Astrocyte (in vitro differentiated cells and primary cell): ENCODE measurements at regions not wholly inside any gene's neighbourhood (a gene's known extent, or its start where the extent isn't known, plus 50 kb on each side); places are given as distances from the start of the nearest gene placed in this dataset.

Experiments used
- CTCF ChIP-seq: IDR thresholded peaks from 2 replicates; pipeline ENCODE4 v1.5.1; 2011; ENCODE audit warnings: low read depth, mild to moderate bottlenecking, inconsistent platforms, low read length, moderate library complexity; ENCODE audit not compliant: insufficient read depth
- EZH2 ChIP-seq: IDR thresholded peaks from 2 replicates; pipeline ENCODE4 v1.6.1; 2012; ENCODE audit warnings: mild to moderate bottlenecking, low read length, inconsistent platforms; ENCODE audit not compliant: insufficient read depth

DNA sequence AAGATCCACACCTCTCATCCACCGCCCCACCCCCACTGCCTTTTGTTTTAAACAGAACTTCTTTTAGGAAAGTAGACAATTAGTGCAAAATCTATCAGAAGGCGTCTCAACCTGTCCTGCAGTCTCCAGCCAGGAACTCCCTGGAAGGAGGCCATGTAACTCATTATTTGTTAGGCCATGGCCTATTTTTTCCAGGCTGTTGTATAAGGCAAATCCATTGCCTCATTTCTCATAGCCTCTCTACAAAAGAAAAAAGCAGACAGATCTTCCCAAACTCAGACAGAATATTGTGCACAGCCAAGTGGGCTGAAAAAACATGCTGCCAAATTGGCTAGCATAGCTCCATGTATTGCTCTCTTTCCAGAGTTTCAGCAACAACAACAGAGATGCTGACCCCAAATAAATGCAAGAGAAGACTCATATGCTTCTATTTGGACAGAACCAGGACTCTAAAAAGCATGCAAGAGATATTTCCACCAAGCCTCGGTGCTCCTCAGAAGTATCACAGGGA, 770.7 kb upstream of the CXADR start:
- TF ChIP-seq CTCF (no peak), EZH2 (no peak)
